ENCODE measurements at regions not wholly inside any gene's neighbourhood (a gene's known extent, or its start where the extent isn't known, plus 50 kb on each side); places are given as distances from the start of the nearest gene placed in this dataset.

- TF ChIP-seq EP300 (IDR thresholded peaks at IDR 0.05; ENCODE audit: borderline replicate concordance) (no peak), REST (IDR thresholded peaks at IDR 0.05; ENCODE audit: low read depth) (no peak), TEAD4 (IDR thresholded peaks at IDR 0.05) (no peak), TAF1 (IDR thresholded peaks at IDR 0.05; ENCODE audit: low read depth) (no peak), MAX (IDR thresholded peaks at IDR 0.05) (no peak), FOXM1 (IDR thresholded peaks at IDR 0.05; ENCODE audit: borderline replicate concordance, low read depth) (no peak)
These were observed 170.7 kb upstream of the TP63 start for GRCh38 chr3:189460511-189460910.

Measured in Ishikawa (cell line).